NCI-H187 treated with DMSO at 0.1 percent for 48 hours (cell line): ENCODE measurements at regions not wholly inside any gene's neighbourhood (a gene's known extent, or its start where the extent isn't known, plus 50 kb on each side); places are given as distances from the start of the nearest gene placed in this dataset.

Source experiments
- DNase-seq: peaks from one replicate; lab custom pipeline; 2025; lab: John Stamatoyannopoulos, UW

- DNase-seq: no peak
Observed at GRCh38 chr2:64829525-64829924, 159.7 kb upstream of the SLC1A4 start.

- peak; percentile 76 for DNase-seq
Observed at GRCh38 chr2:64831134-64831976, 157.8 kb upstream of the SLC1A4 start.

DNA sequence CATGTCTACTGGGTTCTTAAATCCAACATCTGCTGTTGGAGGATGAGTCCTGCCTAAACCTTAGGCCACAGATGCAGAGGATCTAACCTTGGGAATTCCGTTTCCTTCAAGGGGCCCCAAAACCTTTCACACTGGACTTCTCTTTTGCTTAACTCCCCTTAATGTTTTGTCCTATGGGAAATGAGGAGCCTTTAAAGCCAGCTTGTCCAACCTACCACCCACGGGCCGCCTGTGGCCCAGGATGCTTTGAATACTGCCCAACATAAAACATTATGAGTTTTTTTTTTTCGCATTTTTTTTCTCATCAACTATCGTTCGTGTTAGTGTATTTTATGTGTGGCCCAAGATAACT lies 157.2 kb upstream of the SLC1A4 start:
- DNase-seq: no peak

- no peak for DNase-seq
Observed at GRCh38 chr2:64832936-64833335, 156.3 kb upstream of the SLC1A4 start.

DNA sequence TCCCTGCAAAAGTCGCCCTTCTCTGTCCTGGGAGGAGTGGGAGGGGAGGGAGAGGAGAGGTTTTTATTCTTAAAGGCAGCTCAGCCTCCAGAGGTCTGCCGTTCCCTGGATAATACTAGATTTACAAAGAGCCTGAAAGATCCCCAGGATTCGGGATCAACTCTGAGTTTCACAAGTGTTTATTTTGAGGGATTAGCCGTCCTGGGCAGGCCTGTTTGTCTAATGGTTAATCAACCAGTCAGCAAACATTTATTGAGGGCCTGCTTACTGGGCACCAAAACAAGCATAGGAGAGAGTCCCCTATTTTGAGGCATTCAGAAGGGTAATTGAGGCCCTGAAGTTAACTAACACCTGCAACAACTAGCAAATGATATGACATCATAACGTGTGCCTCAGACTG lies 152.6 kb upstream of the SLC1A4 start:
- DNase-seq: no peak

DNA sequence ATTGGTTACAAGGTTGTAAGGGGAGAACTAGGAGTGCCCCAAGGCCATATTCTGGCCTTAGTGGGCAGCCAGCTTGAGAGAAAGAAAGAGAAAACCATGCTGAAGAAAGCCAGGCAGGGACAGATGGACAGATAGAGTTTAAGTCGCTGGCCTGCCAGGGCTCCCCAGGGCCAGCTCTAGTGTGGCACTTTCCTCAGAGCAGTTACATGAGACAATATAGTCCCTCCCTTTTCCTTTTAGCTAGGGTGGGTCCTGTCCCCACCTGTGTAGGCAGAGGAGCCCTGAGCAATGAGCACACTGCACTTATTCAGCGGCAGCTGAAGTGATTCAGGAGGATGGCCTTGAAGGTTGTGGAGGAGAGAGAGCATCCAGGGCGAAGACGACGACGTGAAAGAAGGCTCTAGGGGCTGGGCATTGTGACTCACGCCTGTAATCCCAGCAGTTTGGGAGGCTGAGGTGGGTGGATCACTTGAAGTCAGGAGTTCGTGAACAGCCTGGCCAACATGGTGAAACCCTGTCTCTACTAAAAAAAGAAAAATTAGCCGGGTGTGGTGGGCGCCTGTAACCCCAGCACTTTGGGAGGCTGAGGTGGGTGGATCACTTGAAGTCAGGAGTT lies 152.0 kb upstream of the SLC1A4 start:
- DNase-seq: no peak

DNA sequence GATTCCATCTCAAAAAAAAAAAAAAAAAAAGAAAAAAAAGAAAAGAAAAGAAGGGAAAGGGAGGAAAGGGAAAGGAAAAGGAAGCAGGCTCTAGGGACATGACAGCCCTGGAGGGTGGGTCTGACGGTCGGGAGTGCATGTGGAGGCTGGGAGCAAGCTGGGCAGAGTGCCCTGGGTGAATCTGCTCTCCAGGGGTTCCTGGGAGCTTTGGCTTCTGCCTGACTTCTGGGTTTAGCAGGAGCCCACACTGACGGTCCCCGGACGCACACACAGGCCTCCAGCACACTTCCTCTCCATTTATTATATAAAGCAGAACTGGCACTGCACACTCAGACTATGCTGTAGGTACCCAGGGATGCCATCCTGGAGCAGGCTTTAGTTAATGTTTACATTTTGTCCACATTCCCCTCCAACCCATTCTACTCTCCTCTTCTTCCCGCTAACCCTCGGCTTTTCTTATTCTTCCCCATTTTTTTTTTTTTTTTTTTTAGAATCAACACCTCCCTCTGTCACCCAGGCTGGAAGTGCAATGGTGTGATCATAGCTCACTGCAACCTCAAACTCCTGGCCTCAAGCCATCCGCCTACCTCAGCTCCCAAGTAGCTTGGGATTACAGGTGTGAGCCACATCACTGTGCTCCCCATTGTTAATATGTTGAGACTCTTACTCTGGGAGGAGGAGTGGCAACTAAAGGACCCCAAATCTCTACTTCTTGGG lies 151.1 kb upstream of the SLC1A4 start:
- no peak for DNase-seq

DNA sequence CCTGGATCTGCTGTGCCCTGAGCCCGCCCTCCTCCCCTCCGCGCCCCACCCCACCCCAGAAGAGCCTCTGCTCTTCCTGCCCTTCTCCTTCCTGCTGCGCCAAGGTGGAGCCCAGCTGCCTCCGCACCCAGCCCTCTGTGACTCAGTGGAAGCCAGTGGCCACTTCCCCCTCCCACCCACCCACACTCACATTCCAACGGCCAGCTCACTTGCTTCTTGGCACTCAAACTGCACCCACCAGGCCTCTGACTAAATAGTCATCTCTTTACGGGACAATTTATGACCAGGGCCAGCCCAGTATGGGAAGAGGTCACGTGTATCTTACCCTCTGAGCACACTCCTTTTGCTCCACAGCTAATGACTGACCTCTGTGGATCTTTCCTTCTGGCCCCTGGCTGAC lies 150.4 kb upstream of the SLC1A4 start:
- DNase-seq: no peak

- no peak for DNase-seq
Observed at GRCh38 chr2:64839844-64840243, 149.4 kb upstream of the SLC1A4 start.

DNA sequence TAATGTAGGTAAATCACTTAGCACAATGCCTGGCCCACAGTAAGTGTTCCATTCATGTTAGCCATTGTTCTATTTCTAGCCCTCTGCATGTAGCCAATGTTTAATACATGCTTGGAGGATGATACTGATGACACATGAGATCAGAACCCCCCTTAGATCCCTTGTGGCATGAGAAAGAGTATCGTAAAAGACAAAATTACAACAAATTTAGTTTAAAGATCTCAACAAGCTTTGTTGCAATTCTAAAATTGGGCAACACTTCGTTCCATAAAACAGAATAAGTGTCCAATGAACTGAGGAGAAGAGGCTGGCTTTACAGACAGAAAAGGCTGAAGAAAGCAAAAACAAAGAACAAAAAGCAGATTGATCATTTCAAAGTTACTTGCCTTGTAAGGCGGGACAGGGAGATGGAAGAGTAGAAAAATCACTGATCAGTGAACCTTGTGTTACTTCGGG lies 148.7 kb upstream of the SLC1A4 start:
- no peak for DNase-seq

- DNase-seq: no peak
Observed at GRCh38 chr2:64841461-64841860, 147.7 kb upstream of the SLC1A4 start.

- no peak for DNase-seq
Observed at GRCh38 chr2:64842030-64842429, 147.2 kb upstream of the SLC1A4 start.

DNA sequence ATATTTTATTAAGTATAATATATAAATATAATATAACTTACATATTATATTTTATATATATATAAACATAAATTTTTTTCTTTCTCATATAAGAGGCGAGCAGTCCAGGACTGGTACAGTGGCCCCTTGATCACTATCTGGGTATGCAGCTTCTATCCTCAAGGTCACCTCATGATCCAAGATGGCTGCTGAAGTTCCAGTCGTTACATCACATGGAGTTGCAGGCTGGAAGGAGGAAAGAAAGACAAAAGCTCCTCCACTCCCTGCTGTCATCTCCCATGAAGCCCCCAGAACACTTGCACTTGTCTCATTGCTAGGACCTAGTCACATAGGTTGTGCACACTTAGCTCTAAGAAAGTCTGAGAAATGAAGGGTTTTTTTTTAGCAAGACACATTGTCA lies 145.1 kb upstream of the SLC1A4 start:
- no peak for DNase-seq

- no peak for DNase-seq
Observed at GRCh38 chr2:64845273-64845905, 143.8 kb upstream of the SLC1A4 start.

DNA sequence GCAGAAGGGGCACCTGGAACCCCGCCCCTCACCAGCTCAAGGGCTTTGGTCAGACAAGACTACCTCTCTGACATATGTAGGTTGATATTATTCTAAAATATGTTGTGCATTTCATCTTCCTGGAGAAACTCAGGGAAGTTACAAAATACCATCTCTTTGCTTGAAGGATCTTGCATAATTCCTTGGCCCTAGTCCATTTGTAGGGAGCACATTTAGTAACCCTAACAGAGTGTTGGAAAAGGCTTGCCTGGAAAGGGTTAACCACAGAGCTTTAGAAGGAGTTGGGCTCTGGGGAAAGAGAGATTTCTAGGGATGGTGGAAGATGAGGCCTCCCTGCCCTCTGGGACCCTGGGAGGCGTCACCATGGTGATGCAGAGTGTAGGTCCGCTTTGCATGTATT lies 143.0 kb upstream of the SLC1A4 start:
- DNase-seq: no peak

DNA sequence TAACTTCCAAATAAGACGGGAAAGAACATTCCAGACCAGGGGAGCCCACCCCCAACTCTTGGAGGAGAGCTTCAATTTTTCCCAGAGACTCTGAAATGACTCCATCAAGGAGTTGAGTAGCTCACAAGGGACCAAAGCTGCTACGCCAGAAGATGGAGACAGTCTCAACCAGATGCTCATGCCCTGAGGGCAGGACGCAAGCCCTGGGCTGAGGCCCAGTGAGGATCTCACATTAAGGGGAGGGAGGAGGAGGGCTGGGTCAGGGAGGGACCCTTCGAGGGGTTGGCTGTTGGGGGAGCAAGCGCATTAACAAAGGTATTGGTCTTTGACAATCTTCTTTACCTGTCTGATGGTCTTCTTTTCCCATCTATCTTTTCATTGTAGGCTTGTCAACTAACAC lies 141.3 kb upstream of the SLC1A4 start:
- DNase-seq: no peak

DNA sequence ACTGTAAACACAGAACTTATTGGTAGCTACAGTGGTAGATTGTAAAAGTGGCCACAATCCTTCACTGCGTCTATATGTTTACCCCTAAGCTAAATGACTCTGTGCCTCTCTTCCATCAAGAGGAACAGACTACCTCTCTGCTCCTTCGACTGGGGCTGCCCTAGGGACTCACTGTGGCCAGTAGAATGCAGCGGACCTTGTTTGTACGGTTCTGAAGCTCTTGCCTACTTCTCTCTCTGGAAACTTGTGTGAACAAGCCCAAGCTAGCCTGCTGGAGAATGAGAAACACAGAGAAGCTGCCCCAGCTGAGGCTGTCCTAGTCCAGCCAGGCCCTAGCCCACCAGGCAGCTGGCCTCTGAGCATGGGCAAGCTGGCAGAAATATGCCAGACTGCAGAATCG lies 140.8 kb upstream of the SLC1A4 start:
- no peak for DNase-seq

DNA sequence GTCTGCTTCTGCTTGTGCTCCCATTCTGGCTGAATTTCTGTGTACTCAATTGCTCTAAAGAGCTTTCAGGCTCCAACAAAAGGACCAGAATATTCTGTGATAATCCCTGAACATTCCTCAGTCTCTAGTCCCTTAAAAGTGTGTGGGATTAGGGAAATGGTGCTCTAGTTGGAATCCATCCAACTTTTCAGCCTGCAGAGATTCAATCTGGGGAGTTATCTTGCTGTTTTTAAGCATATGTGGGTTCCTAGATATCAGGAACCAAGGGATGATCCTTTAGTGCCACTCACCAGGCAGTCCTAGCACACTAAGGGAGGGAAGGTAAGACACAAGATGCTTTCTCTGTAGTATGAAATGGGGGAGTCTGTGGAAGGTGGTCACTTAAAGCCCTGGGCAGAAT lies 140.3 kb upstream of the SLC1A4 start:
- no peak for DNase-seq

DNA sequence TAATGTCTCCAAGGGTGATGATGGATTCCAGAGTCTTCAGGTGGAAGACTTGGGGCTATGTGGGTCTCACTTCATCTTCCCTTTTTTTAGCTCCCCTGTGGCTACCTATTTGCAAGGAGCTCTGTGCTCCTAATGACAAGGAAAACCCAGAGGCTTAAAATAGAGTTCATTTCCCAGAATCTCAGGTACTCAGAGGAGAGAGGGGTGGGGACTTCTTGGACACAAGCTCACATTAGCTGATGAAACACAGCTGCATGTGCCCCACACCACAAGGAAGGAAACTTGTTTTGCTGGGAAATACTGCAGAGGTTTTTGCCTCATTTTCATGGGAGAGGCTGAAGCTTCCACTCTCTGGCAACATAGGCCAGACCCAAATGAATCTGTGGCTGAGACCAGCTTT lies 138.6 kb upstream of the SLC1A4 start:
- no peak for DNase-seq

GRCh38 chr2:64852771-64853241 lies 136.4 kb upstream of the SLC1A4 start:
- DNase-seq: no peak

DNA sequence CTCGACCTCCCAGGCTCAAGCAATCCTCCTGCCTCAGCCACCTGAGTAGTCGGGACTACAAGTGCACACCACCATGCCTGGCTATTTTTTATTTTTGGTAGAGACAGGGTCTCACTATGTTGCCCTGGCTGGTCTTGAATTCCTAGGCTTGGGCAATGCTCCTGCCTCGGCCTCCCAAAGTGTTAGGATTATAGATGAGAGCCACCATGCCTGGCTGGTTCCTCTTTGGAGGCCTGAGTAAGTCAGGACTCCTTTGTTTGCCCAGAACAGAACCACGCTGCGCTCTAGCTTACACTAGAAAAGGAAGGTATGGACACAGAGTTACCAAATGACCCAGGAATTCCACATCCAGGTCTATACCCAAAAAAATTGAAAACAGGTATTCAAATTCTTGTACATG lies 135.9 kb upstream of the SLC1A4 start:
- DNase-seq: no peak

- no peak for DNase-seq
Observed at GRCh38 chr2:64853894-64854293, 135.3 kb upstream of the SLC1A4 start.
